K562 (cell line): ENCODE measurements at regions not wholly inside any gene's neighbourhood (a gene's known extent, or its start where the extent isn't known, plus 50 kb on each side); places are given as distances from the start of the nearest gene placed in this dataset.
A peak's percentile ranks its signal among the peaks of the same experiment; 100 is the strongest.

Source experiments
- DNMT1 ChIP-seq: fragments of 450-650 bp; IDR thresholded peaks from 2 replicates; pipeline ENCODE4 v1.6.1; 2016; ENCODE audit warnings: antibody characterized with exemption, mild to moderate bottlenecking
- L3MBTL2 ChIP-seq: fragments of 450-650 bp; IDR thresholded peaks from 2 replicates; pipeline ENCODE4 v1.6.1; 2016; ENCODE audit warnings: mild to moderate bottlenecking, moderate library complexity
- NKRF ChIP-seq: fragments of 450-650 bp; IDR thresholded peaks from 2 replicates; pipeline ENCODE4 v1.6.1; 2016; ENCODE audit warnings: borderline replicate concordance
- NR0B1 ChIP-seq: fragments of 450-650 bp; IDR thresholded peaks from one replicate; pipeline ENCODE4 v1.6.1; 2018; ENCODE audit warnings: mild to moderate bottlenecking, moderate library complexity; ENCODE audit not compliant: partially characterized antibody
- RAD21 ChIP-seq, 2 experiments: fragments of 250-450 bp in 1 of 2; fragments of 450-650 bp in 1 of 2; sonication (Bioruptor Pico) in 1 of 2; formaldehyde crosslinking in 1 of 2; IDR thresholded peaks in 1 of 2; conservative IDR thresholded peaks in 1 of 2; 2 replicates each; pipeline versions ENCODE4 v1.4.0 to v1.8.0; 2020 to 2022; ENCODE audit warnings: mild to moderate bottlenecking in 2 of 2, moderate library complexity in 1 of 2
- RBM34 ChIP-seq: fragments of 200-400 bp; formaldehyde crosslinking; IDR thresholded peaks from 2 replicates; pipeline ENCODE4 v1.6.1; 2018; ENCODE audit warnings: low read length, borderline replicate concordance; ENCODE audit not compliant: insufficient read depth
- RBM39 ChIP-seq: fragments of 200-400 bp; formaldehyde crosslinking; optimal IDR thresholded peaks from 2 replicates; pipeline ENCODE3; 2018; ENCODE audit warnings: low read depth, low read length
- YBX1 ChIP-seq: fragments of 450-650 bp; IDR thresholded peaks from 2 replicates; pipeline ENCODE4 v1.7.1; 2016; ENCODE audit warnings: mild to moderate bottlenecking
- ZFP30 ChIP-seq: fragments of 250-450 bp; sonication (Bioruptor Pico); IDR thresholded peaks from 2 replicates; pipeline ENCODE4 v1.8.0; 2022; ENCODE audit warnings: moderate library complexity, mild to moderate bottlenecking, inconsistent platforms, borderline replicate concordance
- TF ChIP-seq, protein P1 (sequence below): fragments of 450-650 bp; IDR thresholded peaks from 2 replicates; pipeline ENCODE4 v1.6.1; 2017; ENCODE audit warnings: antibody characterized with exemption, mild to moderate bottlenecking
- TF ChIP-seq, protein P2 (sequence below): fragments of 200-400 bp; formaldehyde crosslinking; IDR thresholded peaks from 2 replicates; pipeline ENCODE4 v1.6.1; 2017; ENCODE audit warnings: mild to moderate bottlenecking, low read depth, low read length, moderate library complexity

- TF ChIP-seq RBM34 (no peak), DNMT1 (no peak), YBX1 (no peak), NKRF (no peak), RBM39 (no peak), ZFP30 (CRISPR knock-in tag) (no peak), RAD21 (CRISPR knock-in tag; conservative IDR thresholded peaks at IDR 0.05 in 1 of 2, IDR thresholded peaks at IDR 0.05 in 1 of 2) (0 out of 4 replicates have a peak, but pooled peaks of 1 of the 2 experiments have one; percentile 23), L3MBTL2 (peak; percentile 74), NR0B1 (no peak)
- TF ChIP-seq, protein P1, sequence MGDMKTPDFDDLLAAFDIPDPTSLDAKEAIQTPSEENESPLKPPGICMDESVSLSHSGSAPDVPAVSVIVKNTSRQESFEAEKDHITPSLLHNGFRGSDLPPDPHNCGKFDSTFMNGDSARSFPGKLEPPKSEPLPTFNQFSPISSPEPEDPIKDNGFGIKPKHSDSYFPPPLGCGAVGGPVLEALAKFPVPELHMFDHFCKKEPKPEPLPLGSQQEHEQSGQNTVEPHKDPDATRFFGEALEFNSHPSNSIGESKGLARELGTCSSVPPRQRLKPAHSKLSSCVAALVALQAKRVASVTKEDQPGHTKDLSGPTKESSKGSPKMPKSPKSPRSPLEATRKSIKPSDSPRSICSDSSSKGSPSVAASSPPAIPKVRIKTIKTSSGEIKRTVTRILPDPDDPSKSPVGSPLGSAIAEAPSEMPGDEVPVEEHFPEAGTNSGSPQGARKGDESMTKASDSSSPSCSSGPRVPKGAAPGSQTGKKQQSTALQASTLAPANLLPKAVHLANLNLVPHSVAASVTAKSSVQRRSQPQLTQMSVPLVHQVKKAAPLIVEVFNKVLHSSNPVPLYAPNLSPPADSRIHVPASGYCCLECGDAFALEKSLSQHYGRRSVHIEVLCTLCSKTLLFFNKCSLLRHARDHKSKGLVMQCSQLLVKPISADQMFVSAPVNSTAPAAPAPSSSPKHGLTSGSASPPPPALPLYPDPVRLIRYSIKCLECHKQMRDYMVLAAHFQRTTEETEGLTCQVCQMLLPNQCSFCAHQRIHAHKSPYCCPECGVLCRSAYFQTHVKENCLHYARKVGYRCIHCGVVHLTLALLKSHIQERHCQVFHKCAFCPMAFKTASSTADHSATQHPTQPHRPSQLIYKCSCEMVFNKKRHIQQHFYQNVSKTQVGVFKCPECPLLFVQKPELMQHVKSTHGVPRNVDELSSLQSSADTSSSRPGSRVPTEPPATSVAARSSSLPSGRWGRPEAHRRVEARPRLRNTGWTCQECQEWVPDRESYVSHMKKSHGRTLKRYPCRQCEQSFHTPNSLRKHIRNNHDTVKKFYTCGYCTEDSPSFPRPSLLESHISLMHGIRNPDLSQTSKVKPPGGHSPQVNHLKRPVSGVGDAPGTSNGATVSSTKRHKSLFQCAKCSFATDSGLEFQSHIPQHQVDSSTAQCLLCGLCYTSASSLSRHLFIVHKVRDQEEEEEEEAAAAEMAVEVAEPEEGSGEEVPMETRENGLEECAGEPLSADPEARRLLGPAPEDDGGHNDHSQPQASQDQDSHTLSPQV, result peak; percentile 48; the same call in 1 of the 2 replicates
- TF ChIP-seq, protein P2, sequence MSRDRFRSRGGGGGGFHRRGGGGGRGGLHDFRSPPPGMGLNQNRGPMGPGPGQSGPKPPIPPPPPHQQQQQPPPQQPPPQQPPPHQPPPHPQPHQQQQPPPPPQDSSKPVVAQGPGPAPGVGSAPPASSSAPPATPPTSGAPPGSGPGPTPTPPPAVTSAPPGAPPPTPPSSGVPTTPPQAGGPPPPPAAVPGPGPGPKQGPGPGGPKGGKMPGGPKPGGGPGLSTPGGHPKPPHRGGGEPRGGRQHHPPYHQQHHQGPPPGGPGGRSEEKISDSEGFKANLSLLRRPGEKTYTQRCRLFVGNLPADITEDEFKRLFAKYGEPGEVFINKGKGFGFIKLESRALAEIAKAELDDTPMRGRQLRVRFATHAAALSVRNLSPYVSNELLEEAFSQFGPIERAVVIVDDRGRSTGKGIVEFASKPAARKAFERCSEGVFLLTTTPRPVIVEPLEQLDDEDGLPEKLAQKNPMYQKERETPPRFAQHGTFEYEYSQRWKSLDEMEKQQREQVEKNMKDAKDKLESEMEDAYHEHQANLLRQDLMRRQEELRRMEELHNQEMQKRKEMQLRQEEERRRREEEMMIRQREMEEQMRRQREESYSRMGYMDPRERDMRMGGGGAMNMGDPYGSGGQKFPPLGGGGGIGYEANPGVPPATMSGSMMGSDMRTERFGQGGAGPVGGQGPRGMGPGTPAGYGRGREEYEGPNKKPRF, result no peak
Observed at GRCh38 chr14:50045039-50045711, 71.2 kb downstream of the VCPKMT start (continued).
